Right lobe of liver (tissue), 6 donors: ENCODE measurements at regions not wholly inside any gene's neighbourhood (a gene's known extent, or its start where the extent isn't known, plus 50 kb on each side); places are given as distances from the start of the nearest gene placed in this dataset.
A peak's percentile ranks its signal among the peaks of the same experiment; 100 is the strongest.

Experiments
- ATAC-seq, 4 donors: fragments of 200-7000 bp; cut with Tn5 transposase; one replicate each; pipeline ENCODE4 v1.9.1; 2020; ENCODE audit warnings: mild to moderate bottlenecking in 4 of 4, moderate library complexity in 4 of 4
- DNase-seq, 3 donors: peaks; one replicate each; pipeline ENCODE4 v3.0.0-alpha.2; 2020
- H3K27ac ChIP-seq, 3 donors: fragments of 200-600 bp; one replicate each; pipeline ENCODE4 v1.8.0; 2022
- H3K27me3 ChIP-seq, 2 donors: fragments of 200-600 bp; one replicate each; pipeline ENCODE4 v1.8.0; 2022
- H3K36me3 ChIP-seq, 4 donors: fragments of 200-600 bp; sonication (generic) in 1 of 4; one replicate each; pipeline versions ENCODE4 v1.5.1 to v1.8.0; 2017 to 2022; ENCODE audit warnings: control low read depth in 1 of 4
- H3K4me1 ChIP-seq, 4 donors: fragments of 200-600 bp; sonication (generic) in 1 of 4; one replicate each; pipeline versions ENCODE4 v1.5.1 to v1.8.0; 2017 to 2022; ENCODE audit warnings: control low read depth in 1 of 4
- H3K4me3 ChIP-seq, 3 donors: fragments of 200-600 bp; one replicate each; pipeline ENCODE4 v1.8.0; 2022
- H3K9me3 ChIP-seq, 4 donors: fragments of 200-600 bp; sonication (generic) in 1 of 4; one replicate each; pipeline versions ENCODE4 v1.5.1 to v1.8.0; 2017 to 2022; ENCODE audit warnings: control low read depth in 1 of 4
- CTCF ChIP-seq, 4 donors: fragments of 200-600 bp in 3 of 4; fragments of 450-650 bp in 1 of 4; IDR thresholded peaks; one replicate each; pipeline versions ENCODE4 v1.5.1 to v1.8.0; 2016 to 2022; ENCODE audit warnings: antibody characterized with exemption in 4 of 4, mild to moderate bottlenecking in 2 of 4
- POLR2A ChIP-seq: fragments of 450-650 bp; IDR thresholded peaks from one replicate; pipeline ENCODE4 v1.6.1; 2017; ENCODE audit warnings: antibody characterized with exemption, mild to moderate bottlenecking
- WGBS: methylation state at CpG from one replicate; pipeline ENCODE4 v1.1.6; 2018; ENCODE audit warnings: low coverage, low lambda C conversion rate; ENCODE audit not compliant: insufficient coverage; ENCODE audit errors: missing lambda C conversion rate; 5-methylcytosine and 5-hydroxymethylcytosine counted together
- intact Hi-C, 2 donors: fragments of 100-400 bp; cut with DNase I; formaldehyde crosslinking; loops; one replicate each; pipeline versions ENCODE4 v1.11.2 to v1.14.1; 2022
- donor health status: DM: no; HTN: yes; CAD: no.
- donor health status: DM: no; HTN: no; CAD: no.
- donor health status: DM: no; HTN: no; CAD: no.
- donor health status: DM: no; HTN: yes; CAD: no.
- donor health status: DM: no; HTN: yes; CAD: no.

GRCh38 chr2:160561551-160562295 is 68.1 kb upstream of the RBMS1 start:
- no peaks in the 10 kb centered on the region for H3K36me3 ChIP-seq
- ATAC-seq (peak in 1 of 4 donors; percentile 46), DNase-seq (no peak)
- no peak overlapping the region for H3K27ac ChIP-seq
- intact Hi-C loops: no loop called here
- TF ChIP-seq POLR2A (no peak), CTCF (IDR thresholded peaks at IDR 0.05) (no peak)
- H3K4me3 ChIP-seq: no peak overlapping the region
- H3K27me3 ChIP-seq: no peaks in the 10 kb centered on the region
- WGBS: 65% methylated on average over 4 of the region's 4 CpGs
- peaks cover 0 to 1% (median 0%) of the 10 kb centered on the region in 4 donors for H3K4me1 ChIP-seq
- H3K9me3 ChIP-seq: no peaks in the 10 kb centered on the region

GRCh38 chr2:160562730-160563129 is 69.1 kb upstream of the RBMS1 start:
- H3K4me3 ChIP-seq: no peak overlapping the region
- no peaks in the 10 kb centered on the region for H3K36me3 ChIP-seq
- peaks cover 0 to 6% (median 0%) of the 10 kb centered on the region in 4 donors for H3K4me1 ChIP-seq
- H3K9me3 ChIP-seq: no peaks in the 10 kb centered on the region
- no peak for ATAC-seq
- intact Hi-C loops: no loop called here
- H3K27me3 ChIP-seq: no peaks in the 10 kb centered on the region
- no peak for TF ChIP-seq CTCF (IDR thresholded peaks at IDR 0.05)
- WGBS: 84% methylated on average over 2 of the region's 2 CpGs
- no peak for DNase-seq
- H3K27ac ChIP-seq: no peak overlapping the region

- peaks cover 0 to 6% (median 0%) of the 10 kb centered on the region in 4 donors for H3K4me1 ChIP-seq
- no peak for TF ChIP-seq POLR2A
- TF ChIP-seq CTCF (IDR thresholded peaks at IDR 0.05): no peak
- H3K27me3 ChIP-seq: no peaks in the 10 kb centered on the region
- no peak for DNase-seq
- intact Hi-C loops: no loop called here
- H3K27ac ChIP-seq: no peak overlapping the region
- no peak overlapping the region for H3K4me3 ChIP-seq
- no peak for ATAC-seq
- no peaks in the 10 kb centered on the region for H3K36me3 ChIP-seq
- H3K9me3 ChIP-seq: no peaks in the 10 kb centered on the region
Observed at GRCh38 chr2:160564591-160564990, 71.0 kb upstream of the RBMS1 start.

GRCh38 chr2:160565099-160565845 is 71.7 kb upstream of the RBMS1 start:
- no peak overlapping the region for H3K4me3 ChIP-seq
- whole genome bisulfite sequencing: 72% methylated on average over 3 of the region's 3 CpGs

More at GRCh38 chr2:160565099-160565845, 71.7 kb upstream of the RBMS1 start:
- no peak for DNase-seq
- H3K36me3 ChIP-seq: no peaks in the 10 kb centered on the region
- ATAC-seq: no peak
- H3K4me1 ChIP-seq: peaks cover 0 to 6% (median 0%) of the 10 kb centered on the region in 4 donors
- no peaks in the 10 kb centered on the region for H3K27me3 ChIP-seq
- TF ChIP-seq CTCF (IDR thresholded peaks at IDR 0.05) (no peak), POLR2A (no peak)
- intact Hi-C loops: no loop called here
- no peaks in the 10 kb centered on the region for H3K9me3 ChIP-seq
- no peak overlapping the region for H3K27ac ChIP-seq
